HG03565 (cell line): ENCODE measurements at regions not wholly inside any gene's neighbourhood (a gene's known extent, or its start where the extent isn't known, plus 50 kb on each side); places are given as distances from the start of the nearest gene placed in this dataset.

Source experiments
- ATAC-seq: cut with Tn5 transposase; IDR thresholded peaks from one replicate; pipeline ENCODE4 v1.9.1; 2021; ENCODE audit warnings: mild to moderate bottlenecking, moderate library complexity; ENCODE audit not compliant: unreplicated experiment

- ATAC-seq = peak; percentile 55
Measured at GRCh38 chr5:93800988-93801811, 59.8 kb upstream of the POU5F2 start.

GRCh38 chr5:93794954-93795353 is 53.6 kb upstream of the POU5F2 start:
- ATAC-seq = no peak

DNA sequence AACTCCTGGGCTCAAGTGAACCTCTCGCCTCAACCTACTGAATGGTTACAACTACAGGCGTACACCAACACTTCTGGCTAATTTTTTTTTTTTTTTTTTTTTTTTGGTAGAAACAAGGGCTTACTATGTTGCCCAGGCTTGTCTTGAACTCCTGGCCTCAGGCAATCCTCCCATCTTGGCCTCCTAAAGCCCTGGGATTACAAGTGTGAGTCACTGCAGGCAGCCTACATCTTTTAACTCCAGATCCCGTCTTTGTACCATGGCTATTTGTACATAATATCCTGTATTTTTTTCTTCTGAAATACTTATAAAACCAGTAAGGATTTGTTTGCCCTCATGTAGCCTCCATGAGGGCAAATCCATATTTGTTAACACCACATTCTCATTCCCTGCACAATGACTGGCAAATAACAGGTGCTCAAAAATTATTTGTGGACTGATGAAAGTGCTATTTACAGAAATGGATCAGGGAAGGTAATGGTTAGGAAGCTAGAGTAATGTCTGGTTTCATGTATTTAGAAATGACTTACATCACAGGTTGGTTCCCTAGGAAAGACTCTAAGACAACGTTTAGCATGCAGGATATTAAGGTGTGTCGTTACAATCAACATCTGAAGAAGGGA is 51.9 kb upstream of the POU5F2 start:
- no peak for ATAC-seq

- ATAC-seq = no peak
Measured at GRCh38 chr5:93791518-93791972, 50.1 kb upstream of the POU5F2 start.
